Stimulated activated effector memory CD8-positive, alpha-beta T cell treated with anti-CD3 and anti-CD28 coated beads, Interleukin-12 subunit alpha, Interleukin-12 subunit beta, amount 100 ng/mL, for 72 hours (primary cell): ENCODE measurements at regions not wholly inside any gene's neighbourhood (a gene's known extent, or its start where the extent isn't known, plus 50 kb on each side); places are given as distances from the start of the nearest gene placed in this dataset.

Experiments used
- ATAC-seq: fragments of 150-1000 bp; cut with Tn5 transposase; 2 replicates; pipeline ENCODE4 v1.10.0; 2021
- DNase-seq, 2 donors: peaks; one replicate each; pipeline ENCODE4 v3.0.0; 2021 to 2022; ENCODE audit warnings: low spot score in 2 of 2
- H3K27ac Mint-ChIP-seq: one replicate; pipeline ENCODE4 v1.8.0; 2022; ENCODE audit warnings: mild to moderate bottlenecking, mixed read lengths
- H3K36me3 Mint-ChIP-seq: one replicate; pipeline ENCODE4 v1.8.0; 2022; ENCODE audit warnings: mild to moderate bottlenecking, mixed read lengths
- H3K4me1 Mint-ChIP-seq: one replicate; pipeline ENCODE4 v1.8.0; 2022; ENCODE audit warnings: mixed read lengths
- H3K4me3 Mint-ChIP-seq: one replicate; pipeline ENCODE4 v1.8.0; 2022; ENCODE audit warnings: mild to moderate bottlenecking, mixed read lengths
- H3K9me3 Mint-ChIP-seq: one replicate; pipeline ENCODE4 v1.8.0; 2022; ENCODE audit warnings: mixed read lengths

- Mint-ChIP-seq H3K36me3 (no peaks in the 10 kb centered on the region), H3K9me3 (peaks cover 11% of the 10 kb centered on the region), H3K4me1 (no peaks in the 10 kb centered on the region), H3K27ac (no peak overlapping the region), H3K4me3 (no peak overlapping the region)
- DNase-seq: no peak
- ATAC-seq: no peak
These were observed 646.9 kb upstream of the CDH7 start for GRCh38 chr18:65103864-65104263.

GRCh38 chr18:65093346-65093745 is 657.5 kb upstream of the CDH7 start:
- peaks cover 6% of the 10 kb centered on the region for H3K9me3 Mint-ChIP-seq
- no peaks in the 10 kb centered on the region for H3K36me3 Mint-ChIP-seq
- H3K27ac Mint-ChIP-seq: no peak overlapping the region
- ATAC-seq (no peak), DNase-seq (no peak)
- no peaks in the 10 kb centered on the region for H3K4me1 Mint-ChIP-seq
- H3K4me3 Mint-ChIP-seq: no peak overlapping the region

- no peak overlapping the region for H3K27ac Mint-ChIP-seq
- H3K4me1 Mint-ChIP-seq: no peaks in the 10 kb centered on the region
- peaks cover 6% of the 10 kb centered on the region for H3K9me3 Mint-ChIP-seq
- no peak overlapping the region for H3K4me3 Mint-ChIP-seq
- H3K36me3 Mint-ChIP-seq: no peaks in the 10 kb centered on the region
- DNase-seq (no peak), ATAC-seq (no peak)
These were observed 659.0 kb upstream of the CDH7 start for GRCh38 chr18:65091744-65092329.

DNA sequence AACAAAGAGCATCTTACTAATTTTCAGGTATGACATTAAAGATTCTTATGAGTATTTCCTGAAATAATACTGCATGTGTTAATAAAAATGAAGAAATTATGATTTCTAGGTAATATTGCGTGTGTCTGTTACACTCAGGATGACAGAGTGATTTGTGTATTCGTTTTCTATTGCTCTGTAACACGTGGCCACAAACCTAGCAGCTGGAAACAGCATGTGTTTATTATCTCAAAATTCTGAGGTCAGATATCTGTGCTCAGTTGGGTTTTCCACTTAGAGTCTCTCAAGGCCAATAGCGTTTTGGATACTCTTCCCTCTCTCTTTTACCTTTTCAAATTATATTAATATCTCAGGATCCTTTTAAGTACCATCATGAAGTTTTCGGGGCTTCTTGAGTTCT is 667.9 kb upstream of the CDH7 start:
- no peak overlapping the region for H3K27ac Mint-ChIP-seq
- peaks cover 3% of the 10 kb centered on the region for H3K9me3 Mint-ChIP-seq
- H3K4me3 Mint-ChIP-seq: no peak overlapping the region

GRCh38 chr18:65081786-65082185 is 669.0 kb upstream of the CDH7 start:
- Mint-ChIP-seq H3K27ac (no peak overlapping the region), H3K36me3 (no peaks in the 10 kb centered on the region), H3K4me1 (no peaks in the 10 kb centered on the region), H3K9me3 (peaks cover 6% of the 10 kb centered on the region), H3K4me3 (no peak overlapping the region)
- no peak for ATAC-seq
- no peak for DNase-seq

More for the DNA sequence above, 667.9 kb upstream of the CDH7 start:
- DNase-seq: no peak
- no peak for ATAC-seq
- Mint-ChIP-seq H3K36me3 (no peaks in the 10 kb centered on the region), H3K4me1 (no peaks in the 10 kb centered on the region)

GRCh38 chr18:65073060-65073550 is 677.7 kb upstream of the CDH7 start:
- Mint-ChIP-seq H3K36me3 (no peaks in the 10 kb centered on the region), H3K27ac (no peak overlapping the region), H3K4me3 (no peak overlapping the region), H3K4me1 (no peaks in the 10 kb centered on the region), H3K9me3 (peaks cover 13% of the 10 kb centered on the region)
- no peak for ATAC-seq
- DNase-seq: no peak

DNA sequence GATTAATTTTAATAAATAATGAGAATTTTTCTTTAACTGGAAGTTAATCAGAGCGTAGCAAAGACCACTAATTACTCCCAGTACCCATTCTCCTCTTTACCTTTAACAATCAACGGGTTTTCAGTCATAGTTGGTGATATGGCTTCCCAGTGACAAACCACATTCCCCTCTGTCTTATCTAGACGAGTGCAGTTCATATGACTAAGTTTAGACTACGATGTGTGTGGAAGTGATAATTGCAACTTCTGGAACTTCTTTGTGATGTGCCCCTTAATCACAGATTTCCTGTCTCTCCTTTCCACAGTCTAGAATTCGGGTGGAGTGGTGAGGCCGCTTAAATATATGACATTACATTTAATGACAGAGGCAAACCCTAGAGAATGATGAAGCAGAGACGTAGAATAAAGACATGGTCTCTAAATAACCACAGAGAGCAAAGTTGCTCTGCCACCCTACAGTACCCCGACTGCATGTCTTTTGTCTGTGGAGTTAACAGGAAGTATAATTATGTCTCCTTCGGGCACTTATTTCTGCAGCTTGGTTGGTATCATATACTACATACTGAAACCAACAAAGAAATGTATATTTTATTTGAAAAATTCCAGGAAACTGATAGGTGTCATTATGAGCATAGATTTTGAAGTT is 693.3 kb upstream of the CDH7 start:
- H3K4me3 Mint-ChIP-seq: no peak overlapping the region
- DNase-seq (no peak), ATAC-seq (no peak)
- no peaks in the 10 kb centered on the region for H3K36me3 Mint-ChIP-seq
- H3K27ac Mint-ChIP-seq: no peak overlapping the region
- no peaks in the 10 kb centered on the region for H3K4me1 Mint-ChIP-seq
- H3K9me3 Mint-ChIP-seq: peaks cover 21% of the 10 kb centered on the region

GRCh38 chr18:65056575-65056974 is 694.2 kb upstream of the CDH7 start:
- ATAC-seq: no peak
- Mint-ChIP-seq H3K4me3 (no peak overlapping the region), H3K9me3 (peaks cover 18% of the 10 kb centered on the region), H3K4me1 (no peaks in the 10 kb centered on the region), H3K27ac (no peak overlapping the region), H3K36me3 (no peaks in the 10 kb centered on the region)
- DNase-seq: no peak

DNA sequence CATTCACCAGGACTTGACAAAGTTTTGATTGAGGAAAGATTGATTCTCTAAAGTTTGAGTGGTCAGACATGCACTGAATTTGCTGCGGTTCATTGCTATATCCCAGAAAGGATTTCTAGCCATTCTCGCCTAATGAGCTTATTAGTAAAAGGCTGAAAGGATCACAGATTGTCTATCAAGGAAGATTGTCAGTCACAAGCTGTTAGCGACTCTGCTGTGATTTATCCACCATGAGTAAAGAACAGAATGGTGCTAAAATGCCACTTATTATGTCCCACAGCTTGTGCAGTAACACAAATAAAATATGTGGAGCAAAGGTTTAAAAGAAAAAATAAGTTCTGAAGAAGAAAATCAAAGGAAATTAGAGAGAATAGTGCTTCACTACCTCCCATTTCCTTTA is 701.2 kb upstream of the CDH7 start:
- ATAC-seq: no peak
- no peaks in the 10 kb centered on the region for H3K4me1 Mint-ChIP-seq
- DNase-seq: no peak
- peaks cover 12% of the 10 kb centered on the region for H3K9me3 Mint-ChIP-seq
- no peak overlapping the region for H3K4me3 Mint-ChIP-seq
- H3K27ac Mint-ChIP-seq: no peak overlapping the region
- H3K36me3 Mint-ChIP-seq: no peaks in the 10 kb centered on the region

GRCh38 chr18:65039578-65039977 is 711.2 kb upstream of the CDH7 start:
- Mint-ChIP-seq H3K27ac (no peak overlapping the region), H3K4me1 (no peaks in the 10 kb centered on the region), H3K36me3 (no peaks in the 10 kb centered on the region), H3K4me3 (no peak overlapping the region), H3K9me3 (peaks cover 18% of the 10 kb centered on the region)
- ATAC-seq (no peak), DNase-seq (no peak)

GRCh38 chr18:65035701-65036100 is 715.1 kb upstream of the CDH7 start:
- Mint-ChIP-seq H3K4me1 (no peaks in the 10 kb centered on the region), H3K36me3 (no peaks in the 10 kb centered on the region), H3K4me3 (no peak overlapping the region), H3K27ac (no peak overlapping the region), H3K9me3 (peaks cover 27% of the 10 kb centered on the region)
- ATAC-seq (no peak), DNase-seq (no peak)

- H3K36me3 Mint-ChIP-seq: no peaks in the 10 kb centered on the region
These were observed 725.1 kb upstream of the CDH7 start for GRCh38 chr18:65025756-65026155.

GRCh38 chr18:65021021-65021420 is 729.8 kb upstream of the CDH7 start:
- peaks cover 13% of the 10 kb centered on the region for H3K9me3 Mint-ChIP-seq
- H3K4me1 Mint-ChIP-seq: no peaks in the 10 kb centered on the region
- ATAC-seq: no peak
- H3K36me3 Mint-ChIP-seq: no peaks in the 10 kb centered on the region
- DNase-seq: no peak
- H3K27ac Mint-ChIP-seq: no peak overlapping the region
- no peak overlapping the region for H3K4me3 Mint-ChIP-seq

More at GRCh38 chr18:65025756-65026155, 725.1 kb upstream of the CDH7 start:
- Mint-ChIP-seq H3K4me1 (no peaks in the 10 kb centered on the region), H3K27ac (no peak overlapping the region), H3K9me3 (peaks cover 21% of the 10 kb centered on the region), H3K4me3 (no peak overlapping the region)
- ATAC-seq (no peak), DNase-seq (no peak)

DNA sequence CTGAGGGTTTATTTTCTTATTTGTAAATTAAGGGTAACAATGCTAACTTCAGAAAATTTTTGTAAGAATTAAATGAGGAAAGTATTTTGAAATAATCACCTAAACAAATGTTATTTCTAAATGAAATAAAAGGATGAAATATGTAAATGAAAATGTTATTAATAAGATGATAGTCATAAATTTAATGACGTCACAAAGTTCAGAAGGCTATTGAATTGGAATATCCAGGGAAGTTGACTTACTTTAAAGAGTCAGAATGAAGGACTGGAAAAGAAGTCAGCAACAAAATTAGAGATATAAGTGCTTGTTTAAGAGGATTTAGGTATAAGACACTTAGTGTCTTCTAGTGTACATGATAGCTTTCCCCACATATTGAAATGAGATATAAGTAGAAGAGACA is 732.6 kb upstream of the CDH7 start:
- ATAC-seq (no peak), DNase-seq (no peak)
- H3K4me1 Mint-ChIP-seq: no peaks in the 10 kb centered on the region
- H3K9me3 Mint-ChIP-seq: peaks cover 21% of the 10 kb centered on the region
- no peaks in the 10 kb centered on the region for H3K36me3 Mint-ChIP-seq
- no peak overlapping the region for H3K27ac Mint-ChIP-seq
- H3K4me3 Mint-ChIP-seq: no peak overlapping the region

- Mint-ChIP-seq H3K4me3 (no peak overlapping the region), H3K4me1 (no peaks in the 10 kb centered on the region), H3K36me3 (no peaks in the 10 kb centered on the region), H3K27ac (no peak overlapping the region), H3K9me3 (peaks cover 19% of the 10 kb centered on the region)
- DNase-seq: no peak
- ATAC-seq: no peak
These were observed 733.4 kb upstream of the CDH7 start for GRCh38 chr18:65017372-65017760.

- ATAC-seq: peak; percentile 13
- no peak for DNase-seq
- Mint-ChIP-seq H3K27ac (no peak overlapping the region), H3K4me1 (no peaks in the 10 kb centered on the region), H3K9me3 (peaks cover 22% of the 10 kb centered on the region), H3K36me3 (no peaks in the 10 kb centered on the region), H3K4me3 (no peak overlapping the region)
These were observed 734.0 kb upstream of the CDH7 start for GRCh38 chr18:65016631-65017371.
